HEK293T (cell line): ENCODE measurements at regions not wholly inside any gene's neighbourhood (a gene's known extent, or its start where the extent isn't known, plus 50 kb on each side); places are given as distances from the start of the nearest gene placed in this dataset.
"Not testable (repeated sequence)": the region's sequence is repeated elsewhere in the genome, so short reads cannot be mapped to it uniquely, and the experiment has no call there.

Experiments used
- CTCF ChIA-PET: fragments of 350-600 bp; formaldehyde crosslinking; extraction: SDS; loops from one replicate; lab custom pipeline; 2021; ENCODE audit warnings: antibody characterized with exemption, inconsistent platforms; lab: Yijun Ruan, JAX
- POLR2A ChIA-PET: fragments of 350-600 bp; formaldehyde crosslinking; extraction: SDS; loops from one replicate; lab custom pipeline; 2020; ENCODE audit warnings: antibody characterized with exemption, inconsistent platforms; lab: Yijun Ruan, JAX
- DNase-seq: peaks from one replicate; pipeline ENCODE4 v3.0.0; 2012; ENCODE audit warnings: mixed read lengths; ENCODE audit errors: extremely low spot score
- ARNT ChIP-seq: fragments of 450-650 bp; IDR thresholded peaks from 2 replicates; pipeline ENCODE4 v1.6.1; 2017; ENCODE audit warnings: mild to moderate bottlenecking
- BHLHE40 ChIP-seq: fragments of 450-650 bp; IDR thresholded peaks from 2 replicates; pipeline ENCODE4 v1.6.1; 2016; ENCODE audit warnings: mild to moderate bottlenecking, moderate library complexity, borderline replicate concordance
- CTBP1 ChIP-seq: fragments of 450-650 bp; IDR thresholded peaks from 2 replicates; pipeline ENCODE4 v1.6.1; 2016; ENCODE audit warnings: borderline replicate concordance
- ELF4 ChIP-seq: fragments of 450-650 bp; IDR thresholded peaks from 2 replicates; pipeline ENCODE4 v1.6.1; 2017; ENCODE audit warnings: antibody characterized with exemption
- FOXA1 ChIP-seq: fragments of 450-650 bp; IDR thresholded peaks from 2 replicates; pipeline ENCODE4 v1.6.1; 2016; ENCODE audit warnings: mild to moderate bottlenecking
- FOXK2 ChIP-seq: fragments of 450-650 bp; IDR thresholded peaks from 2 replicates; pipeline ENCODE4 v1.6.1; 2016; ENCODE audit warnings: mild to moderate bottlenecking
- FOXM1 ChIP-seq: fragments of 450-650 bp; IDR thresholded peaks from 2 replicates; pipeline ENCODE4 v1.6.1; 2017; ENCODE audit warnings: mild to moderate bottlenecking, borderline replicate concordance
- HDGF ChIP-seq: fragments of 450-650 bp; IDR thresholded peaks from 2 replicates; pipeline ENCODE4 v1.6.1; 2017; ENCODE audit warnings: antibody characterized with exemption, borderline replicate concordance
- L3MBTL2 ChIP-seq: fragments of 450-650 bp; conservative IDR thresholded peaks from 2 replicates; pipeline ENCODE4 v1.6.1; 2016; ENCODE audit warnings: mild to moderate bottlenecking
- LEF1 ChIP-seq: fragments of 450-650 bp; IDR thresholded peaks from 2 replicates; pipeline ENCODE4 v1.6.1; 2017; ENCODE audit warnings: mild to moderate bottlenecking, borderline replicate concordance
- NFRKB ChIP-seq: fragments of 450-650 bp; IDR thresholded peaks from 2 replicates; pipeline ENCODE4 v1.6.1; 2016; ENCODE audit warnings: mild to moderate bottlenecking, moderate library complexity
- SP1 ChIP-seq: fragments of 450-650 bp; IDR thresholded peaks from 2 replicates; pipeline ENCODE4 v1.6.1; 2017
- SUZ12 ChIP-seq: fragments of 450-650 bp; IDR thresholded peaks from 2 replicates; pipeline ENCODE4 v1.6.1; 2016; ENCODE audit warnings: mild to moderate bottlenecking
- TARDBP ChIP-seq: fragments of 450-650 bp; IDR thresholded peaks from 2 replicates; pipeline ENCODE4 v1.6.1; 2016
- ZNF384 ChIP-seq: fragments of 450-650 bp; IDR thresholded peaks from 2 replicates; pipeline ENCODE4 v1.6.1; 2016
- TF ChIP-seq, protein P1 (sequence below): fragments of 450-650 bp; IDR thresholded peaks from 2 replicates; pipeline ENCODE4 v1.6.1; 2016

- no peak for DNase-seq
- TF ChIP-seq ZNF384 (no peak), SP1 (no peak), NFRKB (no peak), ELF4 (no peak), FOXM1 (no peak), TARDBP (no peak), ARNT (no peak), SUZ12 (no peak), HDGF (no peak)
- POLR2A ChIA-PET, result no interaction called here
- CTCF ChIA-PET, result no interaction called here
These were observed 799.5 kb upstream of the ADGRL3 start for GRCh38 chr4:60400593-60400992.

DNA sequence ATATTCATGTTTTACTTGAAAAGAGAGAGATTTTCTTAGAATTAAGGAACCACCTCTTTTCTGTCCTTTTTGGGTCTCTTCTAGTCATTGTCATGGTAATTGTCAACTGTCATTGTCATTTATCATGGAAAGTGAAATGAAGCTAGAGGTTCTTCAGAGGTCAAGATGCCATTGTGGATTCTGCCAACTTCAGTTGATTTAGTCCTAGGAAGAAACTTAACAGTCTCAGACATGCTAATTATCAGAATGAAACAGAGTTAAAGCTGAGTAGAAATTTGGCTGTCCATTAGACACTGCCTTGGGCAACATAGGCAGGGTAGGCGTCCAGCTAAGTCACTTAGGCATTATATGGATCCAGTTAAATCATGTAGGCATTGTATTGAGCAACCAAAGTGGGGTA, 796.1 kb upstream of the ADGRL3 start:
- ChIA-PET POLR2A (no interaction called here), CTCF (no interaction called here)
- no peak for TF ChIP-seq FOXK2
- TF ChIP-seq ELF4, result no peak
- TF ChIP-seq ZNF384, result no peak
- no peak for TF ChIP-seq FOXM1
- DNase-seq, result no peak

- DNase-seq, result no peak
- TF ChIP-seq BHLHE40, result no peak
- TF ChIP-seq HDGF, result no peak
- TF ChIP-seq FOXA1, result no peak
- no peak for TF ChIP-seq CTBP1
- no peak for TF ChIP-seq TARDBP
- TF ChIP-seq, protein P1, sequence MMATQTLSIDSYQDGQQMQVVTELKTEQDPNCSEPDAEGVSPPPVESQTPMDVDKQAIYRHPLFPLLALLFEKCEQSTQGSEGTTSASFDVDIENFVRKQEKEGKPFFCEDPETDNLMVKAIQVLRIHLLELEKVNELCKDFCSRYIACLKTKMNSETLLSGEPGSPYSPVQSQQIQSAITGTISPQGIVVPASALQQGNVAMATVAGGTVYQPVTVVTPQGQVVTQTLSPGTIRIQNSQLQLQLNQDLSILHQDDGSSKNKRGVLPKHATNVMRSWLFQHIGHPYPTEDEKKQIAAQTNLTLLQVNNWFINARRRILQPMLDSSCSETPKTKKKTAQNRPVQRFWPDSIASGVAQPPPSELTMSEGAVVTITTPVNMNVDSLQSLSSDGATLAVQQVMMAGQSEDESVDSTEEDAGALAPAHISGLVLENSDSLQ, result no peak
- no peak for TF ChIP-seq SP1
- TF ChIP-seq LEF1, result no peak
- no peak for TF ChIP-seq ARNT
- TF ChIP-seq FOXK2, result no peak
- no peak for TF ChIP-seq FOXM1
- TF ChIP-seq NFRKB, result no peak
- TF ChIP-seq L3MBTL2, result no peak
- TF ChIP-seq ZNF384, result no peak
- no peak for TF ChIP-seq ELF4
- TF ChIP-seq SUZ12, result no peak
- ChIA-PET CTCF (no interaction called here), POLR2A (no interaction called here)
These were observed 777.7 kb upstream of the ADGRL3 start for GRCh38 chr4:60422439-60422838.

DNA sequence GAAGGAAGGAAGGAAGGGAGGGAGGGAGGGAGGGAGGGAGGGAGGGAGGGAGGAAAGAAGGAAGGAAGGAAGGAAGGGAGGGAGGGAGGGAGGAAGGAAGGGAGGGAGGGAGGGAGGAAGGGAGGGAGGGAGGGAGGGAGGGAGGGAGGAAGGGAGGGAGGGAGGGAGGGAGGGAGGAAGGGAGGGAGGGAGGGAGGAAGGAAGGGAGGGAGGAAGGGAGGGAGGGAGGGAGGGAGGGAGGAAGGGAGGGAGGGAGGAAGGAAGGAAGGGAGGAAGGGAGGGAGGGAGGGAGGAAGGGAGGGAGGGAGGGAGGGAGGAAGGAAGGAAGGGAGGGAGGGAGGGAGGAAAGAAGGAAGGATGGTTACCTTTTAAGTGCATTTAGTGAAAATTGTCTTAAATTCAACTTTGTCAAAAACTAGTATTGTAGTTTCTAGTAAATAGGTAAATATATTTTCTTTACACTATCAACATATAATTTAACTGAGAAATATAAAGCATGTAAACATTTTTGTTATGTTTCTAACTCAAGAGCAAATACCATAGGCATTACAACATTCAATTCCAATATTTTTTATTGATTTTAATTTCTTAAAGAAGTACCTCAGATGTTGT, 776.4 kb upstream of the ADGRL3 start:
- CTCF ChIA-PET, DNase-seq, POLR2A ChIA-PET: not testable (repeated sequence)

DNA sequence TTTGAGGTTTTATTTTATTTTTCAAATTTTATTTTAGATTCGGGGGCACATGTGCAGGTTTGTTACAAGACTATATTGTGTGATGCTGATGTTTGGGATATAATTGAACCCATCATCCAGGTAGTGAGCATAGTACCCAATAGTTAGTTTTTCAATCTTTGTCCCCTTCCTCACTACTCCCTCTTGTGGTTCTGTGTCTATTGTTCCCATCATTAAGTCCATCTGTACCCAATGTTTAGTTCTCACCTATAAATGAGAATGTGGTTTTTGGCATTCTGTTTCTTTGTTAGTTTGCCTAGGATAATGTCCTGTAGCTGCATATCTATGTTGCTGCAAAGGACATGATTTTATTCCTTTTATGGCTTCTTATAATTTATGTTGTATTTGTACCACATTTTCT, 767.2 kb upstream of the ADGRL3 start:
- DNase-seq, result no peak
- TF ChIP-seq CTBP1 (no peak), NFRKB (no peak), LEF1 (no peak), FOXM1 (no peak), FOXK2 (no peak), L3MBTL2 (no peak), SP1 (no peak), SUZ12 (no peak), ELF4 (no peak), ARNT (no peak)
- TF ChIP-seq, protein P1, result no peak
- ChIA-PET POLR2A (no interaction called here), CTCF (no interaction called here)

DNA sequence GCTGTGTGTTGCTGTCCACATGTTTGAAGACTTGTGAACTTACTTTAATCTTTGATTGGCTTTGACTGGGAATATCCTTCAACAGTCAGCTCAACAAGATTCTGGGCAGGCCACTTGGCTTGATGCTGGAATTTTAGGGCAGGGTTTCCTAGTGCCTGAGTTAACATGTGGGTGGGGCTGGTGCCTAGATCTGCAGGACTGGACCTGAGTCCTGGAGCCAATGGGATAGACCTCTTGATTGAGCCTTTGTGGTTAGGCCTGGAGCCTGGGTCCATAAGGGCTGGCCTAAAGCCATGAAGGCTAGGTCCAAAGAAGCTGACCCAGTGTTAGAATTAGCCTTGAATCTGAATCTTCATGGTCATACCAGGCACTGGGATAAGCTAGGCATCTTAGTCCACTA, 757.1 kb upstream of the ADGRL3 start:
- CTCF ChIA-PET, result no interaction called here
- POLR2A ChIA-PET, result no interaction called here
- TF ChIP-seq TARDBP (no peak), NFRKB (no peak), L3MBTL2 (no peak), ZNF384 (no peak), FOXM1 (no peak), FOXA1 (no peak), ELF4 (no peak), CTBP1 (no peak), FOXK2 (no peak), BHLHE40 (no peak)
- DNase-seq, result no peak

GRCh38 chr4:60443796-60444195, 756.3 kb upstream of the ADGRL3 start:
- DNase-seq, result no peak
- no peak for TF ChIP-seq CTBP1
- TF ChIP-seq, protein P1, result no peak
- TF ChIP-seq BHLHE40, result no peak
- TF ChIP-seq ELF4, result no peak
- no peak for TF ChIP-seq TARDBP
- TF ChIP-seq LEF1, result no peak
- TF ChIP-seq FOXM1, result no peak
- no peak for TF ChIP-seq ZNF384
- TF ChIP-seq L3MBTL2, result no peak
- no peak for TF ChIP-seq FOXK2
- TF ChIP-seq ARNT, result no peak
- TF ChIP-seq HDGF, result no peak
- TF ChIP-seq SUZ12, result no peak
- no peak for TF ChIP-seq FOXA1
- TF ChIP-seq NFRKB, result no peak
- no peak for TF ChIP-seq SP1
- ChIA-PET POLR2A (no interaction called here), CTCF (no interaction called here)
